NCI-H510A (cell line): ENCODE measurements at regions not wholly inside any gene's neighbourhood (a gene's known extent, or its start where the extent isn't known, plus 50 kb on each side); places are given as distances from the start of the nearest gene placed in this dataset.

Experiments
- DNase-seq: peaks from one replicate; lab custom pipeline; 2025; lab: John Stamatoyannopoulos, UW

- no peak for DNase-seq
Measured at GRCh38 chr5:74342948-74343682, 297.4 kb downstream of the ENC1 start.

- DNase-seq = no peak
Measured at GRCh38 chr5:74342182-74342581, 298.3 kb downstream of the ENC1 start.

GRCh38 chr5:74341221-74341620 is 299.3 kb downstream of the ENC1 start:
- DNase-seq = no peak

GRCh38 chr5:74340476-74340875 is 300.1 kb downstream of the ENC1 start:
- DNase-seq = no peak

- no peak for DNase-seq
Measured at GRCh38 chr5:74337984-74338310, 302.6 kb downstream of the ENC1 start.

GRCh38 chr5:74337254-74337983 is 303.1 kb downstream of the ENC1 start:
- DNase-seq = no peak

GRCh38 chr5:74336297-74336696 is 304.2 kb downstream of the ENC1 start:
- no peak for DNase-seq

GRCh38 chr5:74334762-74335384 is 305.7 kb downstream of the ENC1 start:
- DNase-seq = no peak

- DNase-seq = no peak
Measured at GRCh38 chr5:74334062-74334761, 306.3 kb downstream of the ENC1 start.

GRCh38 chr5:74333430-74333829 is 307.1 kb downstream of the ENC1 start:
- DNase-seq = no peak

GRCh38 chr5:74332682-74333081 is 307.8 kb downstream of the ENC1 start:
- DNase-seq = no peak

GRCh38 chr5:74332006-74332405 is 308.5 kb downstream of the ENC1 start:
- no peak for DNase-seq

GRCh38 chr5:74328221-74328630 is 312.3 kb downstream of the ENC1 start:
- DNase-seq = no peak

- DNase-seq = no peak
Measured at GRCh38 chr5:74327339-74327685, 313.2 kb downstream of the ENC1 start.

- DNase-seq = no peak
Measured at GRCh38 chr5:74326571-74327338, 313.8 kb downstream of the ENC1 start.

GRCh38 chr5:74325866-74326265 is 314.7 kb downstream of the ENC1 start:
- no peak for DNase-seq

GRCh38 chr5:74324556-74324955 is 316.0 kb downstream of the ENC1 start:
- DNase-seq = no peak

- no peak for DNase-seq
Measured at GRCh38 chr5:74322944-74323343, 317.6 kb downstream of the ENC1 start.

- no peak for DNase-seq
Measured at GRCh38 chr5:74322191-74322590, 318.3 kb downstream of the ENC1 start.

GRCh38 chr5:74321326-74321725 is 319.2 kb downstream of the ENC1 start:
- DNase-seq = no peak

GRCh38 chr5:74320526-74320925 is 320.0 kb downstream of the ENC1 start:
- no peak for DNase-seq

GRCh38 chr5:74319076-74319475 is 321.5 kb downstream of the ENC1 start:
- no peak for DNase-seq
